GM23338 (cell line): ENCODE measurements at regions not wholly inside any gene's neighbourhood (a gene's known extent, or its start where the extent isn't known, plus 50 kb on each side); places are given as distances from the start of the nearest gene placed in this dataset.

Experiments
- ATAC-seq: fragments of 200-7000 bp; cut with Tn5 transposase; 3 replicates; pipeline ENCODE4 v1.9.1; 2020
- DNase-seq: peaks from one replicate; pipeline ENCODE4 v3.0.0-alpha.2; 2015; ENCODE audit warnings: low spot score
- H2AFZ ChIP-seq: fragments of 200-600 bp; sonication (generic); 2 replicates; pipeline ENCODE4 v1.8.0; 2016; ENCODE audit warnings: antibody characterized with exemption, mild to moderate bottlenecking, moderate library complexity
- H3F3A ChIP-seq: fragments of 200-600 bp; sonication (generic); replicated peaks from 2 replicates; pipeline ENCODE4 v1.8.0; 2017; ENCODE audit warnings: antibody characterized with exemption, mixed run types, low read depth
- H3K27ac ChIP-seq: fragments of 200-600 bp; sonication (generic); 2 replicates; pipeline ENCODE4 v1.6.1; 2016; ENCODE audit warnings: low read depth
- H3K27me3 ChIP-seq: fragments of 200-600 bp; sonication (generic); 2 replicates; pipeline ENCODE4 v1.8.0; 2016; ENCODE audit warnings: mild to moderate bottlenecking, mixed run types, moderate library complexity; ENCODE audit not compliant: insufficient read depth
- H3K36me3 ChIP-seq: fragments of 200-600 bp; sonication (generic); 2 replicates; pipeline ENCODE4 v1.8.0; 2016; ENCODE audit warnings: mild to moderate bottlenecking; ENCODE audit not compliant: insufficient read depth
- H3K4me1 ChIP-seq: fragments of 200-600 bp; sonication (generic); 2 replicates; pipeline ENCODE4 v1.8.0; 2016; ENCODE audit warnings: mild to moderate bottlenecking, moderate library complexity; ENCODE audit not compliant: insufficient read depth
- H3K4me2 ChIP-seq: fragments of 200-600 bp; sonication (generic); 2 replicates; pipeline ENCODE4 v1.7.1; 2017; ENCODE audit warnings: mixed run types
- H3K4me3 ChIP-seq: fragments of 200-600 bp; sonication (generic); 2 replicates; pipeline ENCODE4 v1.6.1; 2016; ENCODE audit warnings: mixed run types
- H3K79me2 ChIP-seq: fragments of 200-600 bp; sonication (generic); replicated peaks from 2 replicates; pipeline ENCODE4 v1.8.0; 2017; ENCODE audit warnings: mild to moderate bottlenecking; ENCODE audit not compliant: insufficient read depth
- H3K9me2 ChIP-seq: fragments of 200-600 bp; sonication (generic); 2 replicates; pipeline ENCODE4 v1.8.0; 2017; ENCODE audit not compliant: insufficient read depth
- H4K20me1 ChIP-seq: fragments of 200-600 bp; sonication (generic); replicated peaks from 2 replicates; pipeline ENCODE4 v1.8.0; 2017; ENCODE audit warnings: mild to moderate bottlenecking; ENCODE audit not compliant: insufficient read depth
- H3K27ac Mint-ChIP-seq: 2 replicates; pipeline ENCODE4 v1.8.0; 2020; ENCODE audit warnings: inconsistent platforms, mild to moderate bottlenecking, moderate library complexity, mixed read lengths
- H3K27me3 Mint-ChIP-seq: 3 replicates; pipeline ENCODE4 v1.8.0; 2022; ENCODE audit warnings: low read depth, mild to moderate bottlenecking, moderate library complexity, mixed read lengths, inconsistent platforms; ENCODE audit not compliant: insufficient read depth, poor library complexity
- H3K36me3 Mint-ChIP-seq: 3 replicates; pipeline ENCODE4 v1.8.0; 2021; ENCODE audit warnings: low read depth, mild to moderate bottlenecking, inconsistent platforms, moderate library complexity, mixed read lengths
- H3K4me1 Mint-ChIP-seq: 3 replicates; pipeline ENCODE4 v1.8.0; 2020; ENCODE audit warnings: mild to moderate bottlenecking, inconsistent platforms, mixed read lengths
- H3K4me3 Mint-ChIP-seq: 3 replicates; pipeline ENCODE4 v1.8.0; 2021; ENCODE audit warnings: moderate library complexity, mild to moderate bottlenecking, inconsistent platforms, mixed read lengths
- H3K9me3 Mint-ChIP-seq: 3 replicates; pipeline ENCODE4 v1.8.0; 2020; ENCODE audit warnings: moderate library complexity, mild to moderate bottlenecking, inconsistent platforms, mixed read lengths
- CREB1 ChIP-seq: fragments of 250-450 bp; sonication (Bioruptor Pico); IDR thresholded peaks from 2 replicates; pipeline ENCODE4 v1.5.0; 2020; ENCODE audit warnings: low read depth, mild to moderate bottlenecking, moderate library complexity
- ETS1 ChIP-seq: IDR thresholded peaks from 2 replicates; pipeline ENCODE4 v1.6.1; 2016; ENCODE audit warnings: antibody characterized with exemption
- EZH2 ChIP-seq: fragments of 200-600 bp; sonication (generic); IDR thresholded peaks from one replicate; pipeline ENCODE4 v1.8.0; 2017; ENCODE audit warnings: antibody characterized with exemption, mild to moderate bottlenecking, low read depth; ENCODE audit not compliant: unreplicated experiment
- EZH2phosphoT487 ChIP-seq: fragments of 200-600 bp; sonication (generic); IDR thresholded peaks from one replicate; pipeline ENCODE4 v1.8.1; 2018; ENCODE audit warnings: antibody characterized with exemption; ENCODE audit not compliant: unreplicated experiment
- JUNB ChIP-seq: IDR thresholded peaks from one replicate; pipeline ENCODE4 v1.6.1; 2016; ENCODE audit warnings: antibody characterized with exemption; ENCODE audit not compliant: unreplicated experiment
- NANOG ChIP-seq: IDR thresholded peaks from 2 replicates; pipeline ENCODE4 v1.6.1; 2016; ENCODE audit warnings: antibody characterized with exemption, borderline replicate concordance
- POLR2AphosphoS5 ChIP-seq: IDR thresholded peaks from 2 replicates; pipeline ENCODE4 v1.6.1; 2016; ENCODE audit warnings: antibody characterized with exemption, low read depth
- STAT1 ChIP-seq: IDR thresholded peaks from one replicate; pipeline ENCODE4 v1.6.1; 2016; ENCODE audit warnings: antibody characterized with exemption; ENCODE audit not compliant: unreplicated experiment
- ZNF114 ChIP-seq: fragments of 250-450 bp; sonication (Bioruptor Pico); IDR thresholded peaks from 2 replicates; pipeline ENCODE4 v1.5.0; 2020; ENCODE audit warnings: mild to moderate bottlenecking, moderate library complexity
- TF ChIP-seq, protein P1 (sequence below): fragments of 250-450 bp; sonication (Bioruptor Pico); IDR thresholded peaks from 2 replicates; pipeline ENCODE4 v1.5.0; 2020; ENCODE audit warnings: mild to moderate bottlenecking, moderate library complexity

DNA sequence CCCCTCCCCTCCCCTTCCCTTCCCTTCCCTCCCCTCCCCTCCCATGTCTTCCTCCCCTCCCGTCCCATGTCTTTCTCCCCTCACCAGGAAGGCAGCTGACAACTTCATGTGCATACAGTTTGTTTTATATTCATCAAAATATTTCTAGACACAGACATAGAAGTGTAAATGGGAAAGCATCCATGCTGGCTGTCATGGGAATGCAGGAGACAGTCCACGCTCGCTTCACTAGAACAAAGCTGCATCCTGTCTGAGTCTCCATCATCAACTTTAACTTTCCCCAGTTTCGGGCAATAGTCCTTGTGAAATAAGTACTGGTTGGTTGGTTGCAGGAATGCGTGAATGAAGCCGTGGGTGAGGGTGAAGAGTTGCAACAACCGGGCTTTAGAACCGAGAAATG lies 226.9 kb downstream of the DCDC2C start:
- no peak overlapping the region for H3K4me2 ChIP-seq
- H3K27ac Mint-ChIP-seq: no peak overlapping the region
- H3K4me1 ChIP-seq: no peaks in the 10 kb centered on the region
- H3K9me3 Mint-ChIP-seq: peaks cover 84% of the 10 kb centered on the region
- H3K27me3 ChIP-seq: no peaks in the 10 kb centered on the region
- no peak for DNase-seq
- H3K27ac ChIP-seq: no peak overlapping the region
- no peaks in the 10 kb centered on the region for H3F3A ChIP-seq
- H3K4me3 ChIP-seq: no peak overlapping the region
- no peak for ATAC-seq
- H4K20me1 ChIP-seq: no peaks in the 10 kb centered on the region
- H3K27me3 Mint-ChIP-seq: peaks cover 5% of the 10 kb centered on the region
- 0 out of 2 replicates have a peak, but pooled peaks cover 3% of the 10 kb centered on the region for H3K9me2 ChIP-seq
- no peaks in the 10 kb centered on the region for H3K4me1 Mint-ChIP-seq
- peaks cover 7% of the 10 kb centered on the region; the same call in 2 of the 3 replicates for H3K36me3 Mint-ChIP-seq
- no peak overlapping the region for H2AFZ ChIP-seq
- H3K79me2 ChIP-seq: no peaks in the 10 kb centered on the region
- no peaks in the 10 kb centered on the region; the same call in 1 of the 2 replicates for H3K36me3 ChIP-seq
- no peak for TF ChIP-seq EZH2phosphoT487
- no peak overlapping the region for H3K4me3 Mint-ChIP-seq

DNA sequence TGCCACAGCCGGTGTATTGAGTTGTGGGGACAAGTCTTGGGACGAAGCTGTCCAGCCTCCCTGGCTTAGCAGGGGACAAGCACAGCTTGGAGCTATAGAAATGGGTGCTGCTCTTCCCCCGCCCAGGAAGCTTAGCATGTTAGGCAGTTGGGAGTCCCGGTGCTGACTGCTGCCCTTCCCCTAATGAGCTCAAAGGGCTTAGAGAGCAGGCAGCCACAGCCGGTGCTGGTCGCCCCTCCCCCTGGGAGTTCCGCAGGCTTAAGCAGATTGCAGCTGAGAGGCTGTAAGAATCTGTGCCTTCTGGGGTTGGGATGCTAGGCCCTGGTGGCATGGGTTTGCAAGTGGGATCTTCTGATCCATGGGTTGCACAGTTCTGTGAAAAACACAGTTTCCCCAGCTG lies 237.3 kb downstream of the DCDC2C start:
- no peak; the same call in 2 of the 3 replicates for ATAC-seq
- H3K36me3 ChIP-seq: peaks cover 3% of the 10 kb centered on the region; the same call in 1 of the 2 replicates
- peaks cover 84% of the 10 kb centered on the region for H3K9me3 Mint-ChIP-seq
- H3K27me3 ChIP-seq: no peaks in the 10 kb centered on the region
- H3K4me3 Mint-ChIP-seq: no peak overlapping the region
- no peak for DNase-seq
- no peaks in the 10 kb centered on the region for H3K79me2 ChIP-seq
- peaks cover 3% of the 10 kb centered on the region; the same call in 2 of the 3 replicates for H3K36me3 Mint-ChIP-seq
- no peak overlapping the region for H2AFZ ChIP-seq
- H3K9me2 ChIP-seq: no peaks in the 10 kb centered on the region
- H3K4me1 ChIP-seq: no peaks in the 10 kb centered on the region
- no peak overlapping the region for H3K27ac ChIP-seq
- H3K27ac Mint-ChIP-seq: no peak overlapping the region
- H3K4me3 ChIP-seq: no peak overlapping the region
- no peaks in the 10 kb centered on the region for H3K4me1 Mint-ChIP-seq
- no peaks in the 10 kb centered on the region for H3K27me3 Mint-ChIP-seq
- no peak overlapping the region for H3K4me2 ChIP-seq
- no peaks in the 10 kb centered on the region for H4K20me1 ChIP-seq
- TF ChIP-seq NANOG (no peak), ETS1 (no peak), STAT1 (no peak), JUNB (no peak), ZNF114 (CRISPR knock-in tag) (no peak), POLR2AphosphoS5 (no peak), EZH2 (no peak), CREB1 (CRISPR knock-in tag) (no peak), EZH2phosphoT487 (no peak)
- TF ChIP-seq, protein P1, sequence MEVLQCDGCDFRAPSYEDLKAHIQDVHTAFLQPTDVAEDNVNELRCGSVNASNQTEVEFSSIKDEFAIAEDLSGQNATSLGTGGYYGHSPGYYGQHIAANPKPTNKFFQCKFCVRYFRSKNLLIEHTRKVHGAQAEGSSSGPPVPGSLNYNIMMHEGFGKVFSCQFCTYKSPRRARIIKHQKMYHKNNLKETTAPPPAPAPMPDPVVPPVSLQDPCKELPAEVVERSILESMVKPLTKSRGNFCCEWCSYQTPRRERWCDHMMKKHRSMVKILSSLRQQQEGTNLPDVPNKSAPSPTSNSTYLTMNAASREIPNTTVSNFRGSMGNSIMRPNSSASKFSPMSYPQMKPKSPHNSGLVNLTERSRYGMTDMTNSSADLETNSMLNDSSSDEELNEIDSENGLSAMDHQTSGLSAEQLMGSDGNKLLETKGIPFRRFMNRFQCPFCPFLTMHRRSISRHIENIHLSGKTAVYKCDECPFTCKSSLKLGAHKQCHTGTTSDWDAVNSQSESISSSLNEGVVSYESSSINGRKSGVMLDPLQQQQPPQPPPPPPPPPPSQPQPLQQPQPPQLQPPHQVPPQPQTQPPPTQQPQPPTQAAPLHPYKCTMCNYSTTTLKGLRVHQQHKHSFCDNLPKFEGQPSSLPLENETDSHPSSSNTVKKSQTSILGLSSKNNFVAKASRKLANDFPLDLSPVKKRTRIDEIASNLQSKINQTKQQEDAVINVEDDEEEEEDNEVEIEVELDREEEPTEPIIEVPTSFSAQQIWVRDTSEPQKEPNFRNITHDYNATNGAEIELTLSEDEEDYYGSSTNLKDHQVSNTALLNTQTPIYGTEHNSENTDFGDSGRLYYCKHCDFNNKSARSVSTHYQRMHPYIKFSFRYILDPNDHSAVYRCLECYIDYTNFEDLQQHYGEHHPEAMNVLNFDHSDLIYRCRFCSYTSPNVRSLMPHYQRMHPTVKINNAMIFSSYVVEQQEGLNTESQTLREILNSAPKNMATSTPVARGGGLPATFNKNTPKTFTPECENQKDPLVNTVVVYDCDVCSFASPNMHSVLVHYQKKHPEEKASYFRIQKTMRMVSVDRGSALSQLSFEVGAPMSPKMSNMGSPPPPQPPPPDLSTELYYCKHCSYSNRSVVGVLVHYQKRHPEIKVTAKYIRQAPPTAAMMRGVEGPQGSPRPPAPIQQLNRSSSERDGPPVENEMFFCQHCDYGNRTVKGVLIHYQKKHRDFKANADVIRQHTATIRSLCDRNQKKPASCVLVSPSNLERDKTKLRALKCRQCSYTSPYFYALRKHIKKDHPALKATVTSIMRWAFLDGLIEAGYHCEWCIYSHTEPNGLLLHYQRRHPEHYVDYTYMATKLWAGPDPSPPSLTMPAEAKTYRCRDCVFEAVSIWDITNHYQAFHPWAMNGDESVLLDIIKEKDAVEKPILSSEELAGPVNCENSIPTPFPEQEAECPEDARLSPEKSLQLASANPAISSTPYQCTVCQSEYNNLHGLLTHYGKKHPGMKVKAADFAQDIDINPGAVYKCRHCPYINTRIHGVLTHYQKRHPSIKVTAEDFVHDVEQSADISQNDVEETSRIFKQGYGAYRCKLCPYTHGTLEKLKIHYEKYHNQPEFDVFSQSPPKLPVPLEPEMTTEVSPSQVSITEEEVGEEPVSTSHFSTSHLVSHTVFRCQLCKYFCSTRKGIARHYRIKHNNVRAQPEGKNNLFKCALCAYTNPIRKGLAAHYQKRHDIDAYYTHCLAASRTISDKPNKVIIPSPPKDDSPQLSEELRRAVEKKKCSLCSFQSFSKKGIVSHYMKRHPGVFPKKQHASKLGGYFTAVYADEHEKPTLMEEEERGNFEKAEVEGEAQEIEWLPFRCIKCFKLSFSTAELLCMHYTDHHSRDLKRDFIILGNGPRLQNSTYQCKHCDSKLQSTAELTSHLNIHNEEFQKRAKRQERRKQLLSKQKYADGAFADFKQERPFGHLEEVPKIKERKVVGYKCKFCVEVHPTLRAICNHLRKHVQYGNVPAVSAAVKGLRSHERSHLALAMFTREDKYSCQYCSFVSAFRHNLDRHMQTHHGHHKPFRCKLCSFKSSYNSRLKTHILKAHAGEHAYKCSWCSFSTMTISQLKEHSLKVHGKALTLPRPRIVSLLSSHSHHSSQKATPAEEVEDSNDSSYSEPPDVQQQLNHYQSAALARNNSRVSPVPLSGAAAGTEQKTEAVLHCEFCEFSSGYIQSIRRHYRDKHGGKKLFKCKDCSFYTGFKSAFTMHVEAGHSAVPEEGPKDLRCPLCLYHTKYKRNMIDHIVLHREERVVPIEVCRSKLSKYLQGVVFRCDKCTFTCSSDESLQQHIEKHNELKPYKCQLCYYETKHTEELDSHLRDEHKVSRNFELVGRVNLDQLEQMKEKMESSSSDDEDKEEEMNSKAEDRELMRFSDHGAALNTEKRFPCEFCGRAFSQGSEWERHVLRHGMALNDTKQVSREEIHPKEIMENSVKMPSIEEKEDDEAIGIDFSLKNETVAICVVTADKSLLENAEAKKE: no peak
- no peaks in the 10 kb centered on the region for H3F3A ChIP-seq
